ENCODE measurements at regions not wholly inside any gene's neighbourhood (a gene's known extent, or its start where the extent isn't known, plus 50 kb on each side); places are given as distances from the start of the nearest gene placed in this dataset.
A peak's percentile ranks its signal among the peaks of the same experiment; 100 is the strongest.

GRCh38 chr3:40996827-40997710, 202.2 kb upstream of the CTNNB1 start:
- DNase-seq, result no peak

DNA sequence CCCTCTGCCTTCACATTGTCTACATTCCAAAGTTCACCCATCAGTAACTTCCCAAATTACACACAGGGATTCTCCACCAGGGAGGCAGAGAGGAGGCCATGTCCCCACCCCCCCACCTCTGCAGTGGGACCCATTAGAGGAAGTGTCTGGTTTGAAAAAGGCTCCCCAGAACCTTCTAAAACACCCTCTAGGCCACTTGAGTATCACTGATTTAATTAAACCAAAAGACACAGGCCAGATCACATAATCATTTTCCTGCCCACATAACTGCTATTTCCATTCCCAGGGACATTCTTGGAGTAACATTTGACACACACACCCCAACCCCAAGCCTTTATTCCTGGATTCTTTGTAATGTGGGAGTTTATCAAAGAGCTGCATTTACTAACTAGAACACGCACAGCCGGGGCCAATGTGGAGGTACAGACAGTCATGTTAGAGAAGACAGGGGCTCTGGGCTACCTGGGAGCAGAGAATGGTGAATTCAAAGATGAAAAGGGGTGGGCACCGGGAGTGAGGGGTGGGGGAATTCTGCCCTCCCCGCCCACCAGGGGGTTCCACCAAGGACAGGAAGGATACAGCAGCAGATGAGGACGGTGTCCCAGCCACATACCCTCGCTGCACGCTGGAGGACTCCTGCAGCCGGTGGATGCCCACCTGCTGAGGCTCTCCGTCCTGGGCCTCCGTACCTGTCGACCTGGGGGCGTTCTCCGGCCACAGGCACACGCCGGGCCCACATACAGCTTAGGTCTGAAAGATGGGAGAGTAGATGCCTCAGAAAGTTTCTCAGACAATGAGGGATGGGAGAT, 201.4 kb upstream of the CTNNB1 start:
- DNase-seq, result peak; percentile 33 to 63 (median 44)

DNA sequence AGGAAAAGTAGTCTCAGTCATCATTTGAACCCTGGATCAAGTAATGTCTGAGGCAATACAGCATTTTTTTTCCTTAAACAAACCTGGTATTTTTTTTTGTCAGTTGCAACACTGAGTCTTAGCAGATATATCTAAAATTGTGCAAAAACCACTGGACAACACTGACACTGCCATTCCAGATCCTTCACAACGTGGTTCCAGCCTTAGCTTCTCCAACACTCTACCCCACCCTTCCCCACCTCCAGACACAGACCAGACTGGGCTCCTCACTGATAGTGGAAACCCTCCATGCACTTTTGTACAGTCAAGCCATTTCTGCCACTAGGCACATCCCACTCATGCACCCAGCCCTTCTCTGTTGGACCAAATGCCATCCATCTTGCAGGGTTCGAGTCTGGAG, 199.6 kb upstream of the CTNNB1 start:
- no peak for DNase-seq

DNA sequence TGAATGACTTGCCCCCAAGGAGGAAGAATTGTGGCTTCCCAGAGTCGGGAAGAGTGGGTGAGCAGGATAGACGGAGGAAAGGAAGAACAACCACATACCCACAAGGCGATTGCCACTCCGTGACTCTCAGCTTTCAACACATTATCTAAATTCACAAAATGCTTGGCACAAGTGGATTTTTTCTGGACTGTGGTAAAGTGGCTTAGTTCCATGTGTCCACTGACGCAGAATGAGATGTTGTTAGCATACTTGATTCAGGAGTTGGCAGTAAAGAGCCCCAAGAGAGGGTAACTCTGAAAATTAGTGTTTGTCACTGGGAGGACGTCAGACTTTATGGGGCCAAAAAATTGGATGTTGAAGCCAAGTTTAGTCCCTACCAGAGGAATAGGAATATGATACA, 198.8 kb upstream of the CTNNB1 start:
- no peak for DNase-seq

GRCh38 chr3:41001556-41001955, 197.7 kb upstream of the CTNNB1 start:
- no peak for DNase-seq

DNA sequence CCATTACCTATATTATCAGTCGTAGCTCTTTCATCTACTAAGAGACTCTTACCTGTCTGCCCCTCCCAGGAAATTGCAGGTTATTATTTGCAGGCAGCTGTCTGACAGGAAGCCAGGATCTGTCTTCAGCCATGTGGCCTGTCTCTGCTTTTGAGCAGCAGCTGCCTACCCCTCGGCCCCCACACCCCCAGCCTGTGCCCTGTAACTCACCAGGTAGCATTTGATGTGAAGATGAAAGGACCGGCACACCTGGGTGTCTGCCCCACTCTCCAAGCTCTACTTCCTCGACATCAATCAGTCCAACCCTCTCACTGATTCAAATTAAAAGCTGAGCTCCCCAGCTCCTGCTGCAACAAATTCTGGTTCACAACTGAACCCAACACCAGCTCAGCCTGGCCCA, 197.2 kb upstream of the CTNNB1 start:
- no peak for DNase-seq

DNA sequence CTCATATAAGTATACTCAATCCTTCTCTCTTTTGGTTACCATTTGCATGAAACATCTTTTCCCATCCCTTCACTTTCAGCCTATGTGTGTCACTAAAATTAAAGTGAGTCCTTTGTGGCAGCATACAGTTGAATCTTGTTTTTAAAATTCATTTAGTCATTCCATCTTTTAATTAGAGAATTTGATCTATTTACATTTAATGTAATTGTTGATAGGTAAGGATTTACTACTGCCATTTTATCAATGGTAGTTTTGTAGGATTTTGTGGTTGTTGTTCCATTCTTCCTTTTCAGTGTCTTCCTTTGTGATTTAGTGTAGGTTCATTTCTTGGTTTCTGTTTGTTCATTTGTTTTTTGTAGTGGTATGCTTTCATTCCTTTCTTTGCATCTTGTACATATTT, 191.9 kb upstream of the CTNNB1 start:
- no peak for DNase-seq

DNA sequence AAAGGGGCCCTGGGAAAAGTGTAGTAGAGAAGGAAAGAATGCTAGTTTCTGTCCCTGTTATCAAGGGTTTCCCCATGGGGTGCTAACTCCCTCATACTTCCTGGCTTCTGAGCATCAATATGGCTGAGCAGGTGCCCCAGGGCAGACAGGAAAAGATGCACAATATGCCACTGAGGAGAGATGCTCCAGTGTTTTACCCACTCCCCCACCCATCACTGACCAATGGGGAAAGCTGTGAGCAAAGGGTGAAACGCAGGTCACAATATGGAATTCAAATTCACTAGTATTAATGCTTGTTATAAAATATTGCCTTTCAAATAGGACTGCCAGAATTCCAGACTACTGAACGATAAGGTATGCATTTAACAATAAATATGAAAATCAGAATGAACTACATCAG, 187.5 kb upstream of the CTNNB1 start:
- no peak for DNase-seq

DNA sequence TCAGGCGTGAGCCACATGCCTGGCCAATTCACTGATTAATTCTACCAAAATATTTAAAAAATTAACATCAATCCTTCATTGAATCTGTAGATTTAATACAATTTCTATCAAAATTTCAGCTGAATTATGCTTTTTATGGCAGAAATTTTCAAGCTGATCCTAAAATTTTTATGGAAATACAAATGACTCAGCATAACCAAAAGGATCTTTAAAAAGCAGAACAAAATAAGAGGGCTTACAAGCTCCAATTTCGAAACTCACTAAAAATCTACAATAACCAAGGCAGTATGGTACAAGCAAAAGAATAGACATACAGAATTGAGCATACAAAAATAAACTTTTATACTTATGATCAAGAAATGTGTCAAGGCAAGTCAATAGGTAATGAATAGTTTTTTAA, 180.4 kb upstream of the CTNNB1 start:
- DNase-seq, result peak in 2 of 3 donors; percentile 41 to 51

- DNase-seq, result no peak
Observed at GRCh38 chr3:41024031-41024836, 175.1 kb upstream of the CTNNB1 start.

- peak; percentile 55 to 74 (median 72) for DNase-seq
Observed at GRCh38 chr3:41026394-41027177, 172.7 kb upstream of the CTNNB1 start.

DNA sequence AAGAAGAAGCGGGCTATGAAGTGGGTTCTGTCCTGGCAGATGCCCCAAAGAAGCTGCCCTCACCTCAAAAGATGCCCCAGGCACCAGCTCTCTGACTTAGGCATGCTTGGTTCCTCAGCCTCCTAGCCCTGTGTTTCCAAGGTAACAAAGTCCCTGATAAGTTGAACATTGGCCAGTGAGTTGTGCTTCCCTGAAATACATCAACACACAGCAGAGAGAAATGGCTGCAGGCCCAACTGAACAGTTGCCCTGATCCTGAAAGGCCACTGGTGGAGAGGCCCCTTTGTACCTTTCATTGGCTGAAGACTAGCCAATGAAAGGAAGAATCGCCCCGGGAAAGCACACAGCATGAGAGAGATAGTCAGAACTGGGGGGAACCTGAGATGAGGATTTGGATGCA, 169.9 kb upstream of the CTNNB1 start:
- no peak for DNase-seq

DNA sequence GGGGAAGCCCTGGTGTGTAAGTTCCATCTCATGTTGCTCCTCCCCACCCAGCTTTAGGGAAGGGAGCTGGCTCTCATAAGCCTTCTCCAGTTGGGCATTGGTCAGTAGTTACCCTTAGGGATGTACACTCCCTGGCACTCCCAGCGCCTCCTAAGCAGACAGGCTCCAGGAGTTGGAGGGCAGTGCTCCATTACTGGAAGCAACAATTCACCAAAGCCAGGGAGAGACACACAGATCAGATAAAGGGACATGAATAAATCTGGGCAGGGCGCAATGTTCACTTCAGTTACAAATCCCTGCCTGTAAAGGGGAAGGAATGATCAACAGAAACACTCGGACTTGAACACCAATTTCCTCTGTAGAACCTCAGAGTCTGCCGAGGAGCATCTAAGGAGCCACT, 169.1 kb upstream of the CTNNB1 start:
- no peak for DNase-seq

- DNase-seq, result peak; percentile 17 to 41 (median 36)
Observed at GRCh38 chr3:41031401-41031800, 167.9 kb upstream of the CTNNB1 start.

DNA sequence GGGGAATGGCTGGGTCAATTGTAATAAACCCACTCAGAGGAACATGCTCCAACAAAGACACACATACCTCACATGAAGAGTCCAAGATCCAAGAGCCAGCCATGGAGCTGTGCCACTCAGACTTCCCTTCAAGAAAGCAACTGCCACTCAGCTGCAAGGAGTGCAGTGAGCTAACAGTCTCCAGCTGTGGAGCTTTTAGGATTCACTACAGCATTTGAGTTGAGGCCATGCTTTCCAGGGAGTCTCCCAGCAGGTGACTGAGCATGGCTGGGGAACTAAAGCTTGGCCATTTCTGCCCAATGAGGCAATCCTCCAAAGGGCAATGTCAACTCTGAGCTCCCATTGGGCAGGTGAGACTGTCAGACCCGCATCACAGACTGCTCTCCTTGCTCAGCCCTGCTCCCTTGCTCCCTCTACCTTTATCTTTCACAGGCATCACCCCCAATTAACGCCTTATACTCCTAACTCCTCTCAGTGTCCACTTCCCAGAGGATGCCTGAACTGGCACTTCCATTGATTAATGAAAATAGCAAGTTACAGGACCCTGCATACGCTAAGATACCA, 165.3 kb upstream of the CTNNB1 start:
- DNase-seq, result no peak

DNA sequence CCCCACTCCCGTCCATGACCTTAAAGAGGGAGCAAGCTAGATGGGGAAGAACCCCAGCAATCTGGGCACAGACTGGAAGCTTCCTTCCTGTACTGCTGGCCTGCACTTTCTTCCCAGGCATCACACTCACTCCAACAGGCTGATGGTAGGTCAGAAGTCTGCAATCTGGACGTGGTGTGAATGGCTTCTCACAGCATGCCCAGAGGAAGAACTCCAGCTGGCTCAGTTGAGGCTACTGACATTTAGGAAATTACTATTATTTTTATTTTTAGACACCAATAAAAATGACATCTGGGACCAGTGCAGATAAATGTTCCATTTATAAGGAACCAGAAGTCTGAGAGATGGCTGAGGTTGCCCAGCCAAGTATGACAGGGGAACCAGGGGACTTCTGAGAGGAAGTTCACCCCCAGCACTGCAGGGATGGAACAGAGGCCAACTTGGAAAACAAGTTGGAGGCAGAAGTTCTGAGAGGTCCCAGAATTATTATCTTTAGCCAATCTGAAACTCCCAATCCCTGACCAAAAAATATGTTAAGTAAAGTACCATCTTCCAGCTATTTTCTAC, 163.8 kb upstream of the CTNNB1 start:
- DNase-seq, result peak; percentile 23 to 41 (median 29)

GRCh38 chr3:41037651-41038334, 161.5 kb upstream of the CTNNB1 start:
- no peak for DNase-seq

DNA sequence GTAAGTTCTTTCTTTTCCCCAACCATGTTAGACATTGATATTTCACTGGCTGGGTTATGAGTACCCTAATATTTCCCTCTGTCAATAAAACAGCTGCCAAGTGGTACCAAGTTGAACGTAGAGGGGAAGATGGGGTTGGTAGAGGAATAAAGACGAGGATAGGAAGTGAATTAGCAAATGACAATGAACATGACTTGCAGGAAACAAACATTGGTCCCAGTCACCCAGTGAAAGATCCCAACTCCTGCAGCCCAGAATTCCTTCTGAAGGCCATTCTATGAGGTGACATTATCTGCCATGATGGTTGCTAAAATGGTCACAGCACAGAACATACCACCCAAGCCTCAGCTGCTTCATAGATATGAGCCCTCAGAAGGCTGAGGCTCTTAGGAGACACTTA, 159.0 kb upstream of the CTNNB1 start:
- no peak for DNase-seq

- peak; percentile 32 to 48 (median 44) for DNase-seq
Observed at GRCh38 chr3:41041462-41041861, 157.8 kb upstream of the CTNNB1 start.

DNA sequence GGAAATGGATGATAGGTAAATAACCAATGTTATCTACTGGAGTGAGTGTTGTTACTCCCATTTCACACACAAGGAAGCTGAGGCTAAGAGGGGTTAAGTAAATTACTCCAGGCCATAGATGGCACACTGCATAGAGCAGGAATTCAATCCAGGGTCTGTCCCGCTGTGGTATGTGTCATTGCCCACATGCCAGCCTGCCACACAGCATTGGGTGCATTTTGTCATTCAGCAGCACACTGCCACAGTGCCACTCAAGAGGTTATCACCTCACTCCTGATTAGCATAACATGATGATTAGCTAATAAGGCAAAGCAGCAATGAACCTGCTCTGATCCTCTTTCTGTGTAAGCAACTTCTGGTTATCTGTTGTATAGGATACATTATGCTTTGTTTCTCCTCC, 157.4 kb upstream of the CTNNB1 start:
- DNase-seq, result no peak

- no peak for DNase-seq
Observed at GRCh38 chr3:41044523-41044922, 154.8 kb upstream of the CTNNB1 start.
